GM12891 (cell line): ENCODE measurements at regions not wholly inside any gene's neighbourhood (a gene's known extent, or its start where the extent isn't known, plus 50 kb on each side); places are given as distances from the start of the nearest gene placed in this dataset.

Source experiments
- DNase-seq: peaks from one replicate; pipeline ENCODE4 v3.0.0; 2011; ENCODE audit warnings: low spot score; ENCODE audit not compliant: insufficient read length
- FAIRE-seq: peaks from 2 replicates; lab custom pipeline; 2011; peaks lifted over from hg19 to GRCh38; lab: Jason Lieb, UNC
- PAX5 ChIP-seq: IDR thresholded peaks from 2 replicates; pipeline ENCODE4 v1.6.1; 2011; ENCODE audit warnings: low read length, moderate library complexity, mild to moderate bottlenecking; ENCODE audit not compliant: insufficient read depth, severe bottlenecking
- POLR2A ChIP-seq: IDR thresholded peaks from 2 replicates; pipeline ENCODE4 v1.6.1; 2011; ENCODE audit warnings: low read depth, low read length, control low read depth
- POLR2AphosphoS5 ChIP-seq: IDR thresholded peaks from 2 replicates; pipeline ENCODE4 v1.6.1; 2011; ENCODE audit warnings: low read depth, low read length, control low read depth
- POU2F2 ChIP-seq: IDR thresholded peaks from 2 replicates; pipeline ENCODE4 v1.6.1; 2011; ENCODE audit warnings: low read depth, mild to moderate bottlenecking, control low read depth, low read length, moderate library complexity
- SPI1 ChIP-seq: IDR thresholded peaks from 2 replicates; pipeline ENCODE4 v1.6.1; 2011; ENCODE audit warnings: low read depth, low read length, control low read depth
- TAF1 ChIP-seq: IDR thresholded peaks from 2 replicates; pipeline ENCODE4 v1.6.1; 2011; ENCODE audit warnings: low read depth, low read length, control low read depth

DNA sequence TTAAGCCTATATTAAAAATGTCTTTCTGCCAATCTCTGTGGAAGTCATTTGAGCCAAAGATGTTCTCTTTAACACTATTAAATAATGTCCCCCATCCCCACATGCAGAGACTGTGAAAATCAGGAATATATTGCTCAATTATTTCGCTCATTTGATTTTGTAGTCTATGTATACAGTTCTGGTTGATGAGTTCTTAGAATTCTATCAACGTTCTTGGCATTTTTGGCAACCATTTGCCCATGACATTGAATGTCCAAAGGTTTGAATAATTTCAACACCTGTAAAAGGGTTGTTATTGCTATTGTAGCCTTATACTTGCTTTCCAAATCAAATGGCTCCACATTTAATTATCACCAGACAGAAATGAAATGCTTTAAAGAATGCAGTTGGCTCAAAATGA, 536.1 kb downstream of the CAAP1 start:
- TF ChIP-seq PAX5 (no peak), POLR2AphosphoS5 (no peak), SPI1 (no peak), POU2F2 (no peak), TAF1 (no peak), POLR2A (no peak)
- no peak for FAIRE-seq
- no peak for DNase-seq

DNA sequence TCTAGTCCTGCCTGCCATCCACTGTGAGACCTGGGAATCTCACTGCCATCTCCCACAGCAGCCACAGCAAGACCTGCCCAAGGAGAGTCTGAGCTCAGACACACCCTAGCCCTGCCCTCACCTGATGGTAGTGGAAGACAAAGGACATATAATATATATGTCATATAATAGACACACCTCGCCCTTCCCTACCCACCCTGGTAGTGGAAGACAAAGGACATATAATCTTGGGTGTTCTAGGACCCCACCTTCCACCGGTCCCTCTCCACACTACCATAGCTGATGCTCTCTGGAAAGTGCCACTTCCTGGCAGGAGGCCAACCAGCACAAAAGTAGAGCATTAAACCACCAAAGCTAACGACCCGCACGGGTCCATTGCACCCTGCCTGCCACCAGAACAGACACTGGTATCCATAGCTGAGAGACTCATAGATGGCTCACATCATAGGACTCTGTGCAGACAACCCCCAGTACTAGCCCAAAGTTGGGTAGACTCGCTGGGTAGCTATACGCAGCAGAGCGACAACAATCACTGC, 545.6 kb downstream of the CAAP1 start:
- no peak for FAIRE-seq
- DNase-seq, result no peak
- no peak for TF ChIP-seq POLR2A
- no peak for TF ChIP-seq POU2F2
- no peak for TF ChIP-seq PAX5
- no peak for TF ChIP-seq POLR2AphosphoS5
- no peak for TF ChIP-seq TAF1
- no peak for TF ChIP-seq SPI1

DNA sequence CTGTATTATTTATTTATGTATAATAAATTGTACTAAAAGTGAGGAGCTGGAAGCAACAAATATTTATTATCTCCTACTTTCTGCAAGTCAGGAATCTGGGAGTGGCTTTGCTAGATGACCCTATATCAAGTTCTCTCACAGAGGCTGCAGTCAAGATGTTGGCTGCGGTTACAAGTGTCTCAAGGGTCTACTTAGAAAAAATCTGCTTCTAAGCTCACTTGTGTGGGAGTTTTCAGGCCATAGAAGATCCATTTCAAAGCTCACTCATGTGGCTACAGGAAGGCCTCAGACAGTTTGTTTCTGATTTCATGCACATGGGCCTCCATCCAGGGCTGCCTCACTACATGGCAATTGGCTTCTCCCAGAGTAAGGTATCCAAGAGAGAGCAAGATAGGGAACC, 551.1 kb downstream of the CAAP1 start:
- DNase-seq, result no peak
- no peak for FAIRE-seq
- TF ChIP-seq TAF1 (no peak), POU2F2 (no peak), POLR2A (no peak), POLR2AphosphoS5 (no peak)

DNA sequence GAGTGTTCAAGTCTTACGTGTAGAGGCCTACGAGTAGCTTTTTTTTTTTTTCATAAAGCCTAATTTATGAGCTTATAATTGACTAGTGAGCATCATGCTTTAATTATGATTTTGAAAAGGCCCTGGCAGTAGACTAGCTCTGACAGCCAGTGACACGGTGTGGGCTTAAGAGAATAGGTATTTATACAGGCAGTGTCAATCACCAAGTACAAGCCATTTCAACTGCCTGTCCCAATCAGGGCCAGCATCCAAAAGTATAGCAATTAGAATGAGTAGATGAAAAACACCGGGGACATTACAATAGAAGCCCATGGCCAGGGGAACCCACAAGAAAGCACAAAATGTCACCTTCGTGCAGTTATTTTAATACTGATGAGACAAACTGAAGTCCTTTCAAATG, 552.8 kb downstream of the CAAP1 start:
- TF ChIP-seq POU2F2 (no peak), POLR2A (no peak), POLR2AphosphoS5 (no peak), TAF1 (no peak), PAX5 (no peak), SPI1 (no peak)
- no peak for FAIRE-seq
- DNase-seq, result no peak

DNA sequence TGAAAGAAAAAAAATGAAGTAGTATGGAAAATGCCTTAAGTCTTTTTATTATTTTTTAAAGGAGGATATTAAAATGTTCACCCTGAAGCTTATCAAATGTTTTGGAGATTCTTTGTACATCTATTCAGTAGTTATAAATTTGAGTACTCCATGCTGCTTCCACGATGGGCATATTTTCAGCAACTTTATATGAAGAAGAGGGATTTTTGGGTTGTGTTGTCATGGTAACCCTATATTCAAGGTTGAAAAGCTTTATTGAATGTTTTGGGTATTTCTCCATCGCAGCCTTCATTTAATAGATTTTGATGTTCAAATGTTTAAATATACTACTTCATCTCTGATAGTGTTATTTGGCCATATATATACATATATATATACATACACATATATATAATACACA, 557.5 kb downstream of the CAAP1 start:
- DNase-seq, result no peak
- TF ChIP-seq POLR2A (no peak), PAX5 (no peak), SPI1 (no peak)
- no peak for FAIRE-seq

DNA sequence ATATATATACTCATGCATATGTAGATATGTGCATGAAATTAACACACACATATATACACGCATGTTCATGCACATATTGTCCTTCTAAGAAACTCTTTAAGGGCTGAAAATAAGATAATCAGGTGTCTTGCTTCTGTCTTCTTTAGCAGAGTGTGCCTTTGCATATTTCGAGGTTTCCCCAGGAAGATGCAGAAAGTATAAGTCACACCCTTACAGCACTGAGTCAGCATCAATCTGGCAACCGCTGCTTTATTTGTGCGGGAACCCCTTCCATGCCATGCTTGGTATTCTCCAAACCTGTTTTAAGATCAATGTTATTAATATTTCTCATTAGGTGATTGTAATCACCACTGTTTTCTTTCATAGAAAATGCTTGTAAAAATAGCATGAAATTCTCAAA, 557.9 kb downstream of the CAAP1 start:
- TF ChIP-seq PAX5 (no peak), POLR2AphosphoS5 (no peak), TAF1 (no peak), SPI1 (no peak), POLR2A (no peak), POU2F2 (no peak)
- DNase-seq, result no peak
- no peak for FAIRE-seq

DNA sequence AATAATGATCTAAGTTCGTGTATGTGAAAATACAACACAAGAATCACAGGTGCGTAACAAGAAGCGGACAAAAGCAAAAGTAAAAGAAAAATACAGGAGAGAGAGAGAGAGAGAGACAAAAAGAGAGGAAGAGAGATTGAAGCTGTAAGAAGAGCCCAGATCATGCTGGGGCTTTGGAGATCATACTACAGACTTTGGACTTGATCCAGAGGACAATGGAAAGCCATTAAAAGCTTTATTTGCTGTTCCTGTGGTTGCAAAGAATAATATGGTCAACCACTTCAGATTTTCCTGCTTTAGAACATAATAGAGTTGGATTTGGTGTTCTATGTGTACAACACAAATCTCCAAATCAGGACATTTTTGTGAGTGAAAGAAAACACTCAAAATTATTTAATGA, 561.4 kb downstream of the CAAP1 start:
- no peak for TF ChIP-seq TAF1
- no peak for TF ChIP-seq SPI1
- TF ChIP-seq POU2F2, result no peak
- no peak for TF ChIP-seq PAX5
- TF ChIP-seq POLR2AphosphoS5, result no peak
- TF ChIP-seq POLR2A, result no peak
- FAIRE-seq (no peak), DNase-seq (no peak)

DNA sequence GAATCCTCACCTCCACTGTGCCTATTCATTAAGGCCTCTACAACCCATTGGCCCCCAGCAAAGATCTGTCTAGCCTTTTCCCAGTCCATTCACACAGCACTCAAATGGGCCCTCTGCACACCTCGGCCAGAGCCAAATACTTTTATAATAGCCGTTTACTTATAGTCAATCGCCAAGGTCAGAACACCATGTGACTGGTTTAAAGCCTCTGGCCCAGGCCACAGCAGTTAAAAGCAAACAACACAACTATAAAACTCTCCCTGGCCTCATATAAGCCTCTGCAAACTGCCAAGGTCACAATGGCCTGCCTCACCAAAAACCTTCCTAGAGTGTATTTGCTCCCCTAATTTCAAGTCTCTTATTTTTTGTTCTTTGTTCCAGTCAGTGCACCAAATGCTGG, 562.6 kb downstream of the CAAP1 start:
- FAIRE-seq (no peak), DNase-seq (no peak)
- TF ChIP-seq SPI1 (no peak), PAX5 (no peak), POU2F2 (no peak), TAF1 (no peak), POLR2A (no peak), POLR2AphosphoS5 (no peak)

DNA sequence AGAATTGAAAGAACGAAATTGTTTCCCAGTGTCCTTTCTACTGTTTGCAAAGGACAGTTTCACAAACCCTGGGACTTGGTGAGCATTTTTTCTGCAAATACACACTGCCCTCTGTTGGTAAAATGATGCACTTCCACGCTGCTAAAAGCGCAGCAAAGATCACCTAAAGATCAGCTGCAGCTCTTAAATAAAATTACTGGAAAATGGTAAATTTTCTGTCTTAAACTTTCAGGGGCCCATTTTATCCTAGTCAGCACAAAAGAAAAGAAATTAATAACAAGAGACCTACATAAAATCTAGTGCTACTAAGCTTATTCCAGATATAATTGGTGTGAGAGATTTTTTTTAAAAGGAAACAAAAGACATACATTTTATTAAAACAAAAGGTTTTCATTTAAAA, 566.0 kb downstream of the CAAP1 start:
- FAIRE-seq (peak; percentile 76), DNase-seq (peak; percentile 5)
- TF ChIP-seq TAF1, result no peak
- TF ChIP-seq POLR2AphosphoS5, result no peak
- no peak for TF ChIP-seq SPI1
- no peak for TF ChIP-seq PAX5
- TF ChIP-seq POLR2A, result no peak
- TF ChIP-seq POU2F2, result no peak

DNA sequence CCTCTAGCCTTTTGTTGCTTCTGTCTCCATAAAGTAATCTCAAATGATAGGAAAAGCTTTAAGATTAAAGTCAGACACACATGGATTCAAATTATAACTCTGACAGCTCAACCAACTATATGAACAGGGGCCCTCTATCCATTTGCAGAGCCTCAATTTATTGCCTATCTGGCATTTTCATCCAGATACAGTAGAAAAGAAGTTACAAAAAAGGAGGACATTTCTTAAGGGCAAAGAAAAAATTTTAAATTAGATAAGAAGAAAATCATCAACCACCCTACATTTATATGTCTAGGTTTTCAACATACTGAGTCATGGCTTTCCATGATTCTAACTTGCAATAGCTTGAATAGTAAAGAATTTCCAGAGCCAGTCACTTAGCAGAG, 567.2 kb downstream of the CAAP1 start:
- no peak for DNase-seq
- TF ChIP-seq PAX5 (no peak), SPI1 (no peak), TAF1 (no peak), POU2F2 (no peak), POLR2AphosphoS5 (no peak), POLR2A (no peak)
- FAIRE-seq, result no peak

DNA sequence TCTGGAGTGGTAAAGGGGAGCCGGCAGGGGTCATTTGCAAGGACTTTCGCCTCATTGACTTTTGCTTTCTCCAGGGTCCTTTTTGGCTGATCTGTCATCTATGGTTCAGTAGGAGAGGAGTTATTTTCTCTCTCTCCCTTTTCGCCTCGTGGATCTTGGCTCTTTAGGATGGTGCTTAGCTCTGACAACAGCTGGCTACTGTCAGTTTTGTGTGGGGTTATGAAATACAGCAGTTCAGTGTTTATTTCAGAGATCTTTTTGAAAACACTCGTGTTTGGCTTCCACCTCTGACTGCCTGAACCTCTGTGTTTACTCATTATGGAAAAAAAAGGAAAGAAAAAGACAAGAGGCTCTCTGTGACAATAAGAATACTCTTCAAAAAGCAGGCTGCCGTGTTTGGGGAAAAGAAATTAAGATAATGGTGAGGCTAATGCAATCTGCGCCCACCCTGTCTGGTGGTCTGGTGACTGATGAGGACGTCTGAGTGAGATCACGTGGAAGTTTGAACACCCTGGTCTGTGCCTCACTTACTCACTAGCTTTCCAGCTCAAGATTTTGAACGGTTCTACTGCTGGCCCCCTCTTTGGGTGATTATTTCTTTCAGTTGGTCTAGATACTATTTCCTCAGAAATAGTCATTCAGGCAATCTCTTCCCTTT, 567.7 kb downstream of the CAAP1 start:
- no peak for TF ChIP-seq SPI1
- TF ChIP-seq TAF1, result no peak
- no peak for TF ChIP-seq PAX5
- TF ChIP-seq POLR2AphosphoS5, result no peak
- no peak for TF ChIP-seq POLR2A
- TF ChIP-seq POU2F2, result no peak
- DNase-seq (no peak), FAIRE-seq (no peak)
